Skeletal muscle cell (primary cell): ENCODE measurements at regions not wholly inside any gene's neighbourhood (a gene's known extent, or its start where the extent isn't known, plus 50 kb on each side); places are given as distances from the start of the nearest gene placed in this dataset.

ENCODE experiments used
- DNase-seq: peaks from one replicate; pipeline ENCODE4 v3.0.0-alpha.2; 2010; ENCODE audit warnings: low read depth
- H3K4me3 ChIP-seq: 2 replicates; pipeline ENCODE4 v1.5.1; 2011; ENCODE audit warnings: low read depth, mild to moderate bottlenecking, control low read depth, low read length, moderate library complexity

DNA sequence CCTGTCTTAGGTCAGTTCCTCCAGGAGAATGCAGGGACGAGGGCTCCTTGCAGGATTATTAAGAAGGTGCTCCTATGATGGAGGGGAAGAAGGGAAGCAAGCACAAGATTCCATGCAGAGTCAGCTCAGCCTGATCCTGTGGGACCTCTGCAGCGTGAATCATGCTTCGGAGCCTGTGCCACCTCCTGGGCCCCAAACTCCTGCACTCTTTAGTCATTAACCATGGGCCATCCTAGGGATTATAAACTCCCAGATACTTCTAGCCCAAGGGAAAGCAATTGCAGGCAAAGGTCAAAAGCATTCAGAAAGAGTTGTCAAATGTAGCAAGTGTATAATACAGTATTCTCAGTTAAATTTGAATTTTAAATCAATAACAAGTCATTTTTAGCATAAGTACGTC, 208.7 kb upstream of the PMEPA1 start:
- H3K4me3 ChIP-seq, result no peak overlapping the region
- no peak for DNase-seq

DNA sequence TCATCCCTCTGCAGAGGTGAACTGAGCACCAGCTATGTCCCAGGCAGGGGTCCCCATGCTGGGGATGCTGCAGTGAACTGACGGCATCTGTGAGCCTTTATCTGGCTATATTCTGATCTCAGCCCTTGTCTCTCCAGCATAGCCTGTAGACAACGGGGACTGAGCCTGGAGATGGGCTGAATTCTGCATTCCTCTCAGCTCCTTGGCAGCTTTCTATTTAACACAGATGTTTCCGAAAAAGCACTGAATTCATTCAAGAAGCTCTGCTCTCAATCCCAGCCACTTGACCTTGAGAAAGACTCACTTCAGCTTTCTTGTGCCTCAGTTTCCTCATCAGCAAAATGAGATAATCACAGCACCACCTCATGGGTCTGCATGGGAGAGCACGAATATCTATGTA, 204.4 kb upstream of the PMEPA1 start:
- H3K4me3 ChIP-seq, result no peak overlapping the region
- DNase-seq, result no peak

DNA sequence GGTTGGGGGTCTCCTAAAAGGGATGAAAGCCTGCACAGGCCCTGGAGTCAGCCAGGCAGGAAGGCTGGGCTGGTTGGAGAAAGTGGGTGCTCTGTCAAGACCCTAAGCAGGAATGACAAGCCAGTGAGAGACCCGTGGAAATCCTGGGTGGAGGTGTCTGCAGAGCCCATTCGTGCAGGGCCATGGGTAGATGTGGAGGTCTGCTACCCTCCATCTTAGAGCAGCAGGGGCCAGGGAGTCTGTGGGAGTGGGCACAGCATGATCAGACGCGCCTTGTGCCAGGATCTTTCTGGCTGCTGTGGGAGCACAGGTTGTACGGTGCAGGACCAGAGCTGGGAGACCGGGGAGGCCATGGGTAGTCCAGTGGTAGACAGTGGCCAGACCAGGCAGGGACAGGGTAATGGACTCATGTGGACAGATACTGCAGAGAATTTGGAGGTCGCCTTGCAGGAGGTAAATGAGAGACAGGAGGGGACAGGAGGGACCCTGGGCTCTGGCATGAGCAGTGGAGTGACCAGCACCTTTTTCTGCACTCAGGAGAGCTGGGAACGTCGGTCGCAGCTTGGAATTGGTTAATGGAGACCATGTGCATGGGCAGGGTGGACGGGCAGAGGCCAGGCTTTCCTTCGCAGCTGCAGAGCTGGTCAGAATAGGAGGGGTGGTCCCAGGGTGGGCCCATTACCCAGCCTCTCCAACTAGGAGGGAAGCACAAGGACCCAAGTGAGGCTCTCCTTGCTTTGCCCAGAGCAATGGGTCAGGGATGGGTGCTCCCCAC, 203.5 kb upstream of the PMEPA1 start:
- no peak for DNase-seq

DNA sequence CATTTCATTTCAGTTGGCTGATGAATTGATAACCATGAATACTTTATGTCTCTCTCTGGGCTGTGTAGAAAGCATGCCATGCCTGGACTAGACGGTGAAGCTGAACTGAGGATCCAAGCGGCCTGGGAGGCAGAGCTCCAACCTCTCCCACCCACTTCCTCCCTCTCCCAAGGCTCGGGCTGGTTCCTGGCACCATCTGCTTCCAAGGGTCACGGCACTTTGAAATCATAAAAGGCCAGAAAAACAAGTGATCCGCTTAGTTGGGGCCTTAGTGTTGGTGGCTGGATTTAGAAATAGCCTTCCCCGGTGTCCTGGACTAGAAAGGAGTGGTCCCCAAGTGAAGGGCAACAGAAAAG, 202.4 kb upstream of the PMEPA1 start:
- DNase-seq, result no peak
- H3K4me3 ChIP-seq, result no peak overlapping the region

More for the DNA sequence above, 203.5 kb upstream of the PMEPA1 start:
- no peak overlapping the region for H3K4me3 ChIP-seq

DNA sequence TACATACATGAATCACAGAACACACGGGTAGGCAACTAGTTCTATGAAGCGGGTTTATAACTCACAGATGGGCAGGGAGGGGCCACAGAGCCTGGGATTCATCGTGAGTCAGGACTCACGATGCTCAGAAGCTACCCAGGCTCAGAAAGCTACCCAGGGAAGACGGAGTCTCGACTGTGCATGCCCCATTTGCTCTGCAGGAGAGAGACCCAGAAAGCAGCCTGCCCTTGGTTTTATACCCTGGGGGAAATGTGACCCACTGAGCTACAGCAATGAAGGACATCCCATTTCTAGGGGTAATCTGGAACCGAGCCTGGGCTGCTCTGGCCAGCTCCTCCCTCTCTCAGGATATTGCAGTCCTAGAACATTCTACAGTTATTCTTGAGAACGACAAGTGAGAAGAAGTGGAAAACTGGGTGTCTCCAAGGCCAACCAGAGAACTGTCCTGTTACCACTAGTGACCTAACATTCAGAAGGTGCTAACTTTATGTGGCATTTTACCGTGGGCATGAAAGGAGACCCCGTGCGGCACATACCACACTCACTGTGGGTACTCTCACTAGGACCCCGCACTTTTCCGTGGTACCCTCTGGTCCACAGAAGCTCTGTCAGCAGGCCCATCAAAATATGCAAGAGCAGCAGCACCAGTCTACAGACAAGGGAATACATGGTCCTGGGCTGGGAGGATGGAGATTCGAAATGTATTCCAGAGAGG, 201.9 kb upstream of the PMEPA1 start:
- no peak for DNase-seq
- no peak overlapping the region for H3K4me3 ChIP-seq

DNA sequence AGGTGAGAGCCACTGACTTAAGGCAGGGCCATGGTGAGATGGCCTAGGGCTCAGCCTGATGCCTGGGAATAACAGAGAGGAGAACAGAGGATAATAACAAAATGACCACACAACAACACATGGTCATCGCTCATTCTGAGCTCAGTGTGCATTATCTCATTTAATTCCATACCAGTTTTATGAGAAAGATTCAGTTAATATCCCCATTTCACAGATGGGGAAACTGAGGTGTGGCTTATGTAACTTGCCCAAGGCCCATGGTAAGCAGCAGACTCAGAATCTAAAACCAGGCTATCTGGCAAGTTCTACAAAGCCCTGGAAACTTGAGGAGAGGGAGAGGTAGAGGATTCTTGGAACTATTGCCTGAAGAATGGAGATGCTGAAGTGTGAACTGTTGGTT, 200.9 kb upstream of the PMEPA1 start:
- DNase-seq, result no peak
- H3K4me3 ChIP-seq, result no peak overlapping the region

DNA sequence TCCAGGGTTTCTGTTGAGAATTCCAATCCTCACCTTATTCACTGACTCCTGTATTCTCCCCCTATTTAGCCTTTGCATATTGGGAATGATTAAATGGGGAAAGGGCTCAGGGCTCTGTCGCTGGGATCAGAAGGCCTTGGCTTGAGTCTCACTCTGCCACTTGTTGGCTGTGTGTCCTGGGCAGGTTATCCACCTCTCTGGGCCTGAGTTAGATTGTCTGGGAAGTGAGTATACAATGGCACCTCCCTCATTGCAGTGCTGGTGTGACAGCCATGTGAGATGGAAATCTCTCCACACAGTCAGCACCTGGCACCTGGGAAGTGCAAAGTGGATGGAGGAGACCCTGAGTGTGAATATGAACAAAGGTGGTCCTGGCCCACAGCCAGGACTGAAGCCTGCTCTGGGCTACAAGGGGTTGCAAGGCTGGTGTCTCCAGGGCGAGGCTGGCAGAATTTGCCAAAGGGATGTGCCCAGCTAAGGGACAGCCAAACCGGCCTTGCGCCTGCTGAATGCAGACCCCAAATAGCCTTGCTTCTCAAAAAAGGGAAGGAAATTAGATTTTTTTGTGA, 200.0 kb upstream of the PMEPA1 start:
- no peak overlapping the region for H3K4me3 ChIP-seq
- no peak for DNase-seq

DNA sequence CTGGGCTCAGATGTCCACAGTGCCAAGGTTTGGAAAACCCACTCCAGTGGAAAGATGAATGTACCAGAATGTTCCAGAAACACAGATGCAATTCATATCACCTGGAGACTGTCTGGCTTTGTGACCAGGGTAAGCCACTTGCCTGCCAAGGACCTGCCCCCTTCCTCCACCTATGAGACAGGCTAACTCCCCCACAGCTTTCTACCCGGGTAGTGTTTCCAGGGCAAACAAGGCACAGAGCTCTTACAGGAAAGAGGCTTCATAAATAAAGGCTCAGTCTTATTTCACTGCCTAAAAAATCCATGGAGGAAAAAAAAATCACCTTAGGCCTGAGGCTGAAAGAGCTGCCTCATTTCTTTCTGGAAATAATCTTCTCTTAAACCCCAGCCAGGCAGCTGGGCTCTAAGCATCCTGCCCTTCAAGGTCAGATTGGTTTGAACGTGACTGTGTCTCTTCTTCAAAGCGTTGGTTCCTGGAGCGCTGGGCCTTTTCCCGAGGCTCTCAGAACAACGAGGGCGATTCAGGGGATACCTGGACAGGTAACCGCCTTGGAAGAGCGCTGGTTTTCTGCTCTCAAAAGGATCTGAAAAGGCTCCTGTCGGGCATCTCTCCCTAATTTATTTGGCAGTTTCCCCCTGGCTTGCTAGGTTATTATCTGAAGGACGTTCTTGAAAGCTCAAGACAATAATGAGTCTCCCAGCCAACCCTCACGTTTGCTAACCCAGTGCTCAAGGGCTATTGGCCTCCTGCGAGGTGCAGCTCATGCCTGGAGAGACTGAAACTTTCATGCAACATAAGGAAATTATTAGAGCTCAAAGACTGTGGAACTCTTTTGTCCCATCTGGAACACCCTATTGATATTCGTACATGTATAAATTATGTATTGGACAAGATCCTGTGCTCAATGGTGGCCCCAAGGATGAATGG, 199.2 kb upstream of the PMEPA1 start:
- no peak overlapping the region for H3K4me3 ChIP-seq

DNA sequence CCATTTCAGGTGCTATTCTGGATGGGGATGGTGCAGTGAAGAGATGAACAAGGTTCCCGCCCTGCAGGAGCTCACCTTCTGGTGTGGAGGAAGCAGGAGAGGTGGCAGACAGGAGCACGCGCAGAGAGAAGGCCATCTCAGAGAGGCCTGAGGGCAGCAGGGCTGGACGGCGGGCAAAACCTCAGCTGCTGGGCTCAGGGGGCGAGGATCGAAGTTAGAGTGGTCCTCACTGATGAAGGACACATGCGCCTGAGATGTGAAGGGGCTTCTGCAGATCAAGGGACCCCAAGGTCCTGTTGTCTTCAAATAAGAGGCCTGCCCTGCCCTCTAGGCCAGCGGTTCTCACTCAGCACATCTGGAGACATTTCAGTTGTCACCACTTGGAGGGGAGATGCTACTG, 198.4 kb upstream of the PMEPA1 start:
- no peak overlapping the region for H3K4me3 ChIP-seq
- DNase-seq, result no peak

More for the DNA sequence above, 199.2 kb upstream of the PMEPA1 start:
- DNase-seq, result no peak

DNA sequence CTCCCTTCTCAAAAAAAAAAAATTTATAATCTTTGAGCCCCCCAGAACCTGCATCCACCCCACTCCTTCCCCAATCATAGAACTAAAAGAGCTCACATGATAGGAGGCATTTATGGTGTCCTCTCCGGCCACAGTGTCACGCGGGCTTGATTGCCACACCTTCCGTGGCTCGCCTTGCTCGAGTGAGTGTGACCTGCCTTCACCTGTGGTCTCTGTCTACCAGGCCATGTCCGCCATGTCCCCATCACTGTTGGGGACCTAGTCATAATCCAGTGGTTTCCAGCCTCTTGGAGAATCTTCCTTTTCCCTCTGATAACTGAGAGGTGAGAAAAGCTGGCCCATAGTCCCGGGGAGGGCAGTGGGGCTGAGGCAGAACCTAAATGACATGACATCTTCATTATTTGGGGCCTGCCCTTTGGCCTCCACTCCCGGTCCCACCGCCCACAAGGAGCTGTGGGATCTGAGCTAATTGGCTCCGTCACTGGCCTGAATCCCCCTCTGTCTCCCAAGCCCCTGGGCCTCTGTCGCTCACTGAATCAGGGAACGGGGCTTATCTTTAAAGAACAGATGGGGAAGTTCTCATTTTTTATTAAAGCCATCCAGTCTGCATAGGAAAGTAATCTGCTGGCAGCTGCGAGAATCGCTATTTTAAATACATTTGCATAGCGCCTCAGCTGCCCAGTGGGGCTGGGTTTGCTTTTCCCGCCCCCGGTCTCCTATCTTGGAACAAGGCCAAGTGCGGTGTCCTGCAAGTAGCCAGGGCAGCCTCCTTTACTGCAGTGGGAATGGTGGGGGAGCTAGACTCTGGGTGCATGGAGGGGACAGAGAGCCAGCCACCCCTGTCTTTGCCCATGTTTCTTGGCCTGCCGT, 197.6 kb upstream of the PMEPA1 start:
- no peak for DNase-seq
- no peak overlapping the region for H3K4me3 ChIP-seq

DNA sequence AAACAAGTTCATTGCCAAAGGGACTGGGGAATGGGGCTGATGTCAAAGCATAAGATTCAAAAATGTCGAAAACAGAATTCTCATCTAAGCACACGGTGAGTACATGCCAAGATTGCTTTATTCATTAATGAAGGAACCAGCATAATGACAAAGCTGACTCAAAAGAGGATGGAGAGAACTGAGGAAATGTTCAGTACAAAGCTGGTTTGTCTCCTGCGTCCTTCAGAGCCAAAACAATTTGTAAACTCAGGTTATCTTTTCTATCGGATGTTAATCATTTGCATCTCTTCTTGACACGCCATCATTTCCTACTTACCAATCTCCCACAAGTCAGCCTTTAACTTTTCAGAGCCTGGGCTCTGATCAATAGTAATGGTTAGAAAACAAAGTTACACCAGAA, 195.6 kb upstream of the PMEPA1 start:
- no peak for DNase-seq

DNA sequence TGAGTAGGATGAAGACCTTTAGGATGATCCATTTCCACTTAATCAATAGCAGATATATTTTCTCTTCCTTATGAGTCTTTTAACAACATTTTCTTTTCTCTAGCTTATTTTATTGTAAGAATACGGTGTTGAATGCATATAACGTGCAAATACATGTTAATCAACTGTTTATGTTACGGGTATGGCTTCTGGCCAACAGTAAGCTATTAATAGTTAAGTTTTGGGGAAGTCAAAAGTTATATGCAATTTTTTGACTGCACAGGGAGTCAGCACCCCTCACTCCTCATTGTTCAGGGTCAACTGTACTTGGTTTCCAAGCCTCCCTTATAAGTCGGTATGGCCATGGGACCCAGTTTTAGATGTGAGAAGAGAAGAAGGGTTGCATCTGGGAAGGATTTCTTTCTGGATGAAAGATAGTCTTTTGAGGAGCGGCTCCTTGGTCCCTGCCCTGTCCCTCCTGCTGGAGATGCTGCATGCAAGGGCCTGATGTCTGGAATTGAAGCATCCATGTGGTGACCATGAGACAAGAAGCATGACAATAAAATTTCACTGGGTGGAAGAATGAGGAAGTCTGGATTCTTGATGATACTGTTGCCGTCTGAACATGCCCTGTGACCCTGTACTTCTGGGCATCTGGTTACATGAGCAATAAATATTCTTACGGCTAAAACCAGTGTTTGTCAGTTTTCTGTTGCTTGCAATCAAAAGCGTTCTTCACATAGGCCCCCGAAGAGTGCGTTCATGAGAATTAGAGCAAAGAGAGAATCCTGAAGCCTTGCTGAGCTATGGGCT, 194.7 kb upstream of the PMEPA1 start:
- no peak for DNase-seq
- H3K4me3 ChIP-seq, result no peak overlapping the region

More for the DNA sequence above, 195.6 kb upstream of the PMEPA1 start:
- H3K4me3 ChIP-seq, result no peak overlapping the region

DNA sequence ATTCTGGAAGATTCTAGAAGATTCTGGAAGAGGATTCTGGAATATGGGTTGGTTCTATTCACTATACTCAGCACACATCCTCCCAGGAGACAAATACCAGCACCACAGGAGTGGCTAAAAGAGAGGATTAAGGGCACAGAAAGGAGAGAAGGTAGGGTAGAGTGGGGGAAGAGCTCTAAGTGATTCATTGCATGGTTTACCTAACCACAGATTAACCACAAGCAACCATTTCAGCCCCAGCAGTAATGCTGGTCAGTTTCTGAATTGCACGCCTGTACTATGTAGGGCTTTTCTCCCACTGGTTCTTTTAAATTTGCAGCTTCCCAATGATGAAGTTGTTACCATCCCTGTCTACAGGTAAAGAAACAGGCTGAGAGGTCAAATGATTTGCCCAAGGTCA, 192.7 kb upstream of the PMEPA1 start:
- no peak overlapping the region for H3K4me3 ChIP-seq
- DNase-seq, result peak; percentile 2

DNA sequence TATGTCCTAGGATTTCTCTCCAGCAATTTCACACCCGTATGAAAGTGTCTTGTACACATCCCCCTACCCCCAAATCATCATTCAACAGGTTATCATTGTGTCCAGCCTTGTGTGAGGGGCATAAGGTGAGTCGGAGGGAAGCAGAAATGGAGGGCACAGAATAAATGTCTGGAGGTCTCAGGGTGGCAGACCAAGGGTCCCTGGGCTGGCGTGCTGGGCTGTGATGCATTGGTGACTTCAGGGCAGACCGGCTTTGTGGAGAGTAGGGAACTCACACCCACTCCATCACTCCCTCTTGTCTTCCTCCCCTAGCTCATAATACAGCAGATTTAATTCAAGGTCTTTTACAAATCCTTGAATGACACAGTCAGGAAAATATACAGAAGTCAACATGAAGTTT, 191.7 kb upstream of the PMEPA1 start:
- DNase-seq, result no peak

DNA sequence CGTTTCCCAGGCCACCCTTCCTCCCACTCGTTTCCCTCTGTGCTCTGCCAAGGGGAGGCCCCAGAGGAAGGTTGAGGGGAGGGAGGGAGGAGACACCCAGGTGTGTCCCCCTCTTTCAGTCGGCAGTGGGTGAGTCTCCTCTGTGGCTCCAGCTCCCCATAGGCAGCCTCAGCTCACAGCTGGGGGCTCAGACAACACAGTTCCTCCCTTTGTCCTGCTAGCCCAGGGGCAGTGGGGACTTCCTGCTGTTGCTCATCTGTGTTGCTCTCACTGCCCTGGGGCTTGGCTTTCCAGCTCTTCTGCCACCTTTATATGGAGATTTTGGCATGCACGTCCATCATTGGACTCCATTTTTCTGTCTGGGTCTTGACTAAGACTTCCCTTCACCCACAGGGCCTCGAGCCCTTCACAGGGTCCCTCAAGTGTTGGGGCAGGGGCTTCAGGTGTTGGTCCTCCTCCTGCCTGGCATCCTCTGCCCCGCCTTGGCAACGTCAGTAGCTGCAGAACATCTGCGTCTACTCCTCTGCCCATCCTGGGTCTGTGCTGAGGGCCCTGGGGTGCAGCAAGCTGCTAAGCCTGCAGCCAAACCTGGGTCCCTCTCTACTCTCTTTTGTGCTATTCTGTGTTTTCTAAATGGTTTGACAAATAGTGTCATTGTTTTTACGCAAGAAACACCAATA, 190.6 kb upstream of the PMEPA1 start:
- no peak for DNase-seq
- H3K4me3 ChIP-seq, result no peak overlapping the region

More for the DNA sequence above, 191.7 kb upstream of the PMEPA1 start:
- no peak overlapping the region for H3K4me3 ChIP-seq

DNA sequence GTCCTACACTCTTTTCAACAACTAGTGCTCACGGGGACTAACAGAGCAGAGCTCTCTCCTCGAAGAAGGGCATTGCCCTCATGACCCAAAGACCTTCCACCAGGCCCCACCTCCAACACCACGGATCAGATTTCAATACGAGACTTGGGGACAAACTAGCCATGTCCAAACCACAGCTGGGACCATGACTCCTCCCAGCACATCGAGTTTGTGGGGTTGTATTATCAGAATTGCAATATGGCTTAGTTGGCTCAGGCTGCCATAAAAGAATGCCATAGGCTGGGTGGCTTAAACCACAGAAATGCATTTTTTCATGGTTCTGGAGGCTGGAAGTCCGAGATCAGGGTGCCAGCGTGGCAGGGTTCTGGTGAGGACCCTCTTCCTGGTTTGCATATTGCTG, 189.7 kb upstream of the PMEPA1 start:
- DNase-seq, result no peak
- H3K4me3 ChIP-seq, result no peak overlapping the region

DNA sequence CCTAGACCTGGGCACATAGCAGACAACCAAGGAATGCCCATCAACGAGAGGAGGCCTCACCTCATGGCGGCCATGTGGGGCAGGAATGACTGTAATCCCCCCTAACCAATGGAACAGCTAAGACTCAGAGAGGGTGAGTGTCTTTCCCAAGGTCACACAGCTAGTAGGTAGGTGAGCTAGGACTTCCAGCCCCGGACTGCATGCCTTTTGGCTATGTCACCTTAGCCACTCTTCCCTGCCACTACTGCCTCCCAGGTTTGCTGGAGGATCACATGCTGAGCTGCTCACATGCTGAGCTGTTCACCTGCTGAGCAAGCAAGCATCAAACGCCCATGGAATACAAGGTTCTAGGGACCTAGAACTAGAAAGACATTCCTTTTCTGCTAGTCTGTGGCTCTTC, 188.5 kb upstream of the PMEPA1 start:
- no peak overlapping the region for H3K4me3 ChIP-seq
- no peak for DNase-seq

DNA sequence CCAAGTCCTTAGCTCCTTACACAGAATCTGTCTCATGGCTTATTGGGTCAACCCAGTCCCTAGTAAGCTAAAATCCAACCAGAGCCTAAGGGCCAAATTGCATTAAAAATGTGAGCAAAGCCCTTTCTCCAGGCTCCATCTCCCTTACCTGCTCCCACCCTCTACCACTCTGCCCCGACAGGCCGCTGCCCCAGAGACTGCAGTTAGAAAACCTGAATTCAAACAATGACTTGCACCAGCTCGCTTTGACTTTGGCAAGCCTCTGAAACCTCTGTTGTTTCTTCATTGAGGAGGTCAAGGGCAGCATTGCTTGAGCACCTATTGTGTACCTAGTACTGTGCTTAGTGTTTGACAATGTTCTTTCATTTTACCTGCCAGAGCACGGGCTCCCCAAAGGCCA, 188.1 kb upstream of the PMEPA1 start:
- H3K4me3 ChIP-seq, result no peak overlapping the region

More for the DNA sequence above, 188.1 kb upstream of the PMEPA1 start:
- no peak for DNase-seq
